ENCODE measurements at regions not wholly inside any gene's neighbourhood (a gene's known extent, or its start where the extent isn't known, plus 50 kb on each side); places are given as distances from the start of the nearest gene placed in this dataset.

GRCh38 chr6:56708810-56709597 lies 66.3 kb upstream of the DST start:
- DNase-seq = peak; percentile 48

GRCh38 chr6:56706981-56707726 lies 64.5 kb upstream of the DST start:
- DNase-seq = no peak

- DNase-seq = no peak
Measured at GRCh38 chr6:56699066-56699654, 56.5 kb upstream of the DST start.

GRCh38 chr6:56695702-56696101 lies 53.0 kb upstream of the DST start:
- DNase-seq = no peak

GRCh38 chr6:56694002-56694401 lies 51.3 kb upstream of the DST start:
- DNase-seq = no peak

GRCh38 chr6:56693246-56693607 lies 50.5 kb upstream of the DST start:
- DNase-seq = no peak

GRCh38 chr6:56692523-56693245 lies 50.0 kb upstream of the DST start:
- DNase-seq = no peak
